Neuronal stem cell (in vitro differentiated cells): ENCODE measurements at regions not wholly inside any gene's neighbourhood (a gene's known extent, or its start where the extent isn't known, plus 50 kb on each side); places are given as distances from the start of the nearest gene placed in this dataset.
A peak's percentile ranks its signal among the peaks of the same experiment; 100 is the strongest.

Source experiments
- DNase-seq: peaks from one replicate; pipeline ENCODE4 v3.0.0-alpha.2; 2013; ENCODE audit warnings: low spot score
- H2AFZ ChIP-seq: one replicate; pipeline ENCODE4 v1.6.1; 2013; ENCODE audit warnings: mild to moderate bottlenecking, low read length, inconsistent platforms
- H2AK5ac ChIP-seq: 2 replicates; pipeline ENCODE4 v1.6.1; 2013; ENCODE audit warnings: low read depth, mild to moderate bottlenecking, inconsistent platforms, low read length, moderate library complexity, mixed read lengths
- H2BK120ac ChIP-seq: 2 replicates; pipeline ENCODE4 v1.6.1; 2013; ENCODE audit warnings: low read depth, mild to moderate bottlenecking, inconsistent platforms, low read length, moderate library complexity, mixed read lengths
- H2BK12ac ChIP-seq: one replicate; pipeline ENCODE4 v1.6.1; 2013; ENCODE audit warnings: low read length, inconsistent platforms
- H2BK15ac ChIP-seq: 2 replicates; pipeline ENCODE4 v1.6.1; 2013; ENCODE audit warnings: mild to moderate bottlenecking, low read length, inconsistent platforms, mixed read lengths
- H2BK5ac ChIP-seq: one replicate; pipeline ENCODE4 v1.6.1; 2013; ENCODE audit warnings: inconsistent platforms, mild to moderate bottlenecking, low read length, moderate library complexity
- H3K14ac ChIP-seq: one replicate; pipeline ENCODE4 v1.6.1; 2013; ENCODE audit warnings: low read length, inconsistent platforms
- H3K18ac ChIP-seq: 2 replicates; pipeline ENCODE4 v1.6.1; 2013; ENCODE audit warnings: low read length, inconsistent platforms
- H3K23ac ChIP-seq: 2 replicates; pipeline ENCODE4 v1.6.1; 2013; ENCODE audit warnings: low read depth, mild to moderate bottlenecking, mixed read lengths, low read length, inconsistent platforms; ENCODE audit not compliant: poor library complexity
- H3K27ac ChIP-seq: replicated peaks from 3 replicates; pipeline ENCODE4 v1.5.1; 2013; ENCODE audit warnings: low read length, inconsistent platforms
- H3K27me3 ChIP-seq, 3 experiments: 2 replicates each; pipeline ENCODE4 v1.6.1; 2013; ENCODE audit warnings: low read length in 3 of 3, mild to moderate bottlenecking in 2 of 3, inconsistent platforms in 1 of 3, low read depth in 1 of 3, mixed read lengths in 1 of 3, moderate library complexity in 1 of 3; ENCODE audit not compliant: control insufficient read depth in 3 of 3, insufficient read depth in 3 of 3
- H3K36me3 ChIP-seq, 2 donors: replicated peaks in 1 of 2; 2 replicates each; pipeline ENCODE4 v1.6.1; 2013; ENCODE audit warnings: low read length in 2 of 2; ENCODE audit not compliant: control insufficient read depth in 2 of 2, insufficient read depth in 2 of 2
- H3K4ac ChIP-seq: 2 replicates; pipeline ENCODE4 v1.6.1; 2013; ENCODE audit warnings: inconsistent platforms, mild to moderate bottlenecking, low read length, moderate library complexity
- H3K4me1 ChIP-seq, 2 donors: 1 replicate in 1 of 2; 2 replicates in 1 of 2; pipeline ENCODE4 v1.6.1; 2013; ENCODE audit warnings: low read length in 2 of 2, low read depth in 1 of 2; ENCODE audit not compliant: control insufficient read depth in 2 of 2, insufficient read depth in 1 of 2
- H3K4me2 ChIP-seq: one replicate; pipeline ENCODE4 v1.6.1; 2013; ENCODE audit warnings: mild to moderate bottlenecking, low read length, inconsistent platforms; ENCODE audit not compliant: insufficient read depth, poor library complexity, severe bottlenecking
- H3K4me3 ChIP-seq, 2 donors: 2 replicates each; pipeline ENCODE4 v1.5.1; 2013; ENCODE audit warnings: low read length in 2 of 2, mild to moderate bottlenecking in 2 of 2, inconsistent platforms in 1 of 2, moderate library complexity in 1 of 2
- H3K79me1 ChIP-seq: one replicate; pipeline ENCODE4 v1.6.1; 2013; ENCODE audit warnings: low read depth, mild to moderate bottlenecking, inconsistent platforms, low read length, moderate library complexity
- H3K9ac ChIP-seq: one replicate; pipeline ENCODE4 v1.6.1; 2013; ENCODE audit warnings: mild to moderate bottlenecking, low read depth, low read length, inconsistent platforms; ENCODE audit not compliant: poor library complexity
- H3K9me3 ChIP-seq, 2 donors: replicated peaks in 1 of 2; 2 replicates each; pipeline versions ENCODE3 to v1.6.1; 2013; ENCODE audit warnings: low read length in 2 of 2, mild to moderate bottlenecking in 2 of 2, inconsistent platforms in 1 of 2, low read depth in 1 of 2, mixed read lengths in 1 of 2, moderate library complexity in 1 of 2; ENCODE audit not compliant: control insufficient read depth in 2 of 2, insufficient read depth in 1 of 2
- H4K8ac ChIP-seq: one replicate; pipeline ENCODE4 v1.6.1; 2013; ENCODE audit warnings: low read depth, mild to moderate bottlenecking, inconsistent platforms, low read length, moderate library complexity
- H4K91ac ChIP-seq: one replicate; pipeline ENCODE4 v1.6.1; 2013; ENCODE audit warnings: low read length, low read depth, mild to moderate bottlenecking, inconsistent platforms; ENCODE audit not compliant: poor library complexity
- WGBS, 2 donors: extraction: QIAGEN DNeasy Blood & Tissue Kit; methylation state at CpG; one replicate each; pipeline ENCODE4 v1.1.7; 2013; ENCODE audit warnings: missing lambda C conversion rate in 2 of 2, mixed read lengths in 1 of 2; ENCODE audit not compliant: insufficient read length in 2 of 2, insufficient replicate concordance in 1 of 2; ENCODE audit errors: extremely low coverage in 2 of 2; 5-methylcytosine and 5-hydroxymethylcytosine counted together

DNA sequence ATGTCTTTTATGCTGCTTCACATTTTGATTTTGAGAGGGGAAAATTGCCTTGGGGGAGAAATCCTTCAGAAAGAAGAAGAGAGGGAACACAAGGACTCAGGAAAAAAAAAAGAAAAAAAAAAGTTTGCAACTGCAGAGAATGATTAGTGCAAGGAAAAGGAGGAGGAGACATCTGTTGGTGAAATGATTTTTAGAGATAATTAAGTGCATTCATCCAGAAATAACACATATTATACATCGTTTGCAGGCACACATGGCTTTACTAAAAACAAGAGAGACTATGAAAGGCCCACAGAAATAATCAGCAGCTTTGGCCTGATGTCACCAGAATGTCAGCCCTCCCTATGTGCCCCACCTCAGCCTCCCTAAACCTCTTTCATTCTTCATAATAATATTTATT, 1058.2 kb downstream of the PCDH9 start:
- Histone ChIP-seq H3K18ac (no peak overlapping the region), H2BK12ac (no peak overlapping the region), H3K4me1 (no peaks in the 10 kb centered on the region), H3K14ac (no peak overlapping the region), H3K23ac (no peak overlapping the region), H2BK120ac (no peak overlapping the region), H3K4me2 (no peak overlapping the region), H3K27me3 (no peaks in the 10 kb centered on the region), H3K27ac (no peak overlapping the region), H3K79me1 (no peaks in the 10 kb centered on the region), H3K4me3 (no peak overlapping the region), H2BK5ac (no peak overlapping the region), H3K9me3 (no peaks in the 10 kb centered on the region), H2AK5ac (no peak overlapping the region), H3K4ac (no peak overlapping the region), H3K36me3 (no peaks in the 10 kb centered on the region), H3K9ac (no peak overlapping the region), H2AFZ (no peak overlapping the region), H4K8ac (no peak overlapping the region), H4K91ac (no peak overlapping the region), H2BK15ac (no peak overlapping the region)
- no CpG with 5 or more reads among the region's 1 CpG for WGBS, 2 donors
- no peak for DNase-seq

DNA sequence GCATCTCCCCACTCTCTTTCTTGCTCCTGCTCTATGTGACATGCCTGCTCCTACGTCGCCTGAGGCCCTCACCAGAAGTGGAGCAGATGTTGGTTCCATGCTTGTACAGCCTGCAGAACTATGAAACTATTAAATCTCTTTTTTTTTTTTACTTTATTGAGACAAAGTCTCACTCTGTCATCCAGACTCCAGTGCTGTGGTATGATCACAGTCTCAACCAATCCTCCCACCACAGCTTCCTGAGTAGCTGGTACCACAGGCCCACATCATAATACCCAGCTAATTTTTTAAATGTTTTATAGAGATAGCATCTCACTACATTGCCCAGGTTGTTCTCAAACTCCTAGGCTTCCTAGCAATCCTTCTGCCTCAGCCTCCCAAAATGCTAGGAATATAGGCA, 1067.7 kb downstream of the PCDH9 start:
- H3K36me3 ChIP-seq, result no peaks in the 10 kb centered on the region
- H3K23ac ChIP-seq, result no peak overlapping the region
- no peak overlapping the region for H4K91ac ChIP-seq
- H3K4me2 ChIP-seq, result no peak overlapping the region
- H4K8ac ChIP-seq, result no peak overlapping the region
- H2BK120ac ChIP-seq, result no peak overlapping the region
- H3K4me1 ChIP-seq, result no peaks in the 10 kb centered on the region
- H3K27ac ChIP-seq, result no peak overlapping the region
- no peak overlapping the region for H2BK5ac ChIP-seq
- no peak overlapping the region for H3K14ac ChIP-seq
- DNase-seq, result no peak
- no peak overlapping the region for H2BK12ac ChIP-seq
- H3K18ac ChIP-seq, result no peak overlapping the region
- H2BK15ac ChIP-seq, result no peak overlapping the region
- no peak overlapping the region for H3K4me3 ChIP-seq
- H2AFZ ChIP-seq, result no peak overlapping the region
- H3K9me3 ChIP-seq, result no peaks in the 10 kb centered on the region
- no peaks in the 10 kb centered on the region for H3K27me3 ChIP-seq
- no peak overlapping the region for H3K4ac ChIP-seq
- H2AK5ac ChIP-seq, result no peak overlapping the region
- H3K9ac ChIP-seq, result no peak overlapping the region
- H3K79me1 ChIP-seq, result no peaks in the 10 kb centered on the region
- no CpG with 5 or more reads among the region's 2 CpGs for WGBS, 2 donors

DNA sequence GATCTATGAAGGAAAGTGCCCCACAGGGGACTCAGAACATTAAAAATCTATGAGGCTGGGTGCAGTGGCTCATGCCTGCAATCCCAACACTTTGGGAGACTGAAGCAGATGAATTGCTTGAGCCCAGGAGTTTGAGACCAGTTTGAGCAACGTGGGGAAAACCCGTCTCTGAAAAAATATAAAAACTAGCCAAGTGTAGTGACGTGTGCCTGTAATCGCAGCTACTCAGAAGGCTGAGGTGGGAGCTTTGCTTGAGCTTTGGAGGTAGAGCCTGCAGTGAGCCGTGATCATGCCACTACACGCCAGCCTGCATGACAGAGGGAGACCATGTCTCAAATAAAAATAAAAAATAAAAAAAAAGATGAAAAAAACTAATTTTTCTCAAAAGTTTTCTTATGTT, 1070.6 kb downstream of the PCDH9 start:
- Histone ChIP-seq H3K9ac (no peak overlapping the region), H2BK5ac (no peak overlapping the region), H3K27me3 (no peaks in the 10 kb centered on the region), H3K18ac (peak overlapping the region; percentile 71), H3K4me2 (no peak overlapping the region), H3K4me1 (no peaks in the 10 kb centered on the region), H3K23ac (no peak overlapping the region), H4K8ac (no peak overlapping the region), H4K91ac (no peak overlapping the region), H3K9me3 (no peaks in the 10 kb centered on the region), H2AK5ac (no peak overlapping the region), H3K4me3 (no peak overlapping the region), H3K36me3 (no peaks in the 10 kb centered on the region), H3K14ac (no peak overlapping the region), H2AFZ (peak overlapping the region; percentile 40), H2BK15ac (no peak overlapping the region), H3K4ac (no peak overlapping the region), H2BK120ac (no peak overlapping the region), H3K27ac (no peak overlapping the region), H3K79me1 (no peaks in the 10 kb centered on the region), H2BK12ac (no peak overlapping the region)
- no CpG with 5 or more reads among the region's 6 CpGs for WGBS, 2 donors
- DNase-seq, result no peak

DNA sequence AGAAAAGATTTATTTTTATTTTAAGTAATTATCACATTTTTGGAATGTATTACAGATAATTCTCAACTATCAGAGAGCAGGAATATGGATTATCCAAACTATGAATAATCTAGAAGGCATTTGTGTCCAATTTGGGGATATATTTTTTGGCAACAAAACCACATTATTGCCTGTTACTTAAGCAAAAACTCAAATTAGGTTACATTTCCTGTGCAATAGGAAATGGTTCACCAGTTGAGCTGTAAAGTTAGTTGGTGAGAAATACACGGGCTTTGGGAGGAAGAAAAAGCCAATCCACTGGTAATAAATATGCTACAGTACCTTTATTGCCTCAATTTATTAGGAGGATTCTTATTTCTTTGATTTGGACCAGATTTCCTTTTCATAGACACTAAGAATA, 1075.2 kb downstream of the PCDH9 start:
- Histone ChIP-seq H3K18ac (no peak overlapping the region), H3K27me3 (no peaks in the 10 kb centered on the region), H3K4me3 (no peak overlapping the region), H3K36me3 (no peaks in the 10 kb centered on the region), H4K91ac (no peak overlapping the region), H3K79me1 (no peaks in the 10 kb centered on the region), H3K23ac (no peak overlapping the region), H2BK120ac (no peak overlapping the region), H2BK15ac (no peak overlapping the region), H2BK12ac (no peak overlapping the region), H3K4ac (no peak overlapping the region), H4K8ac (no peak overlapping the region), H2AFZ (no peak overlapping the region), H3K4me2 (no peak overlapping the region), H2BK5ac (no peak overlapping the region), H3K9ac (no peak overlapping the region), H3K14ac (no peak overlapping the region), H3K27ac (no peak overlapping the region), H3K9me3 (no peaks in the 10 kb centered on the region), H2AK5ac (no peak overlapping the region), H3K4me1 (no peaks in the 10 kb centered on the region)
- no CpG with 5 or more reads among the region's 1 CpG for WGBS, 2 donors
- no peak for DNase-seq
